ENCODE measurements at regions not wholly inside any gene's neighbourhood (a gene's known extent, or its start where the extent isn't known, plus 50 kb on each side); places are given as distances from the start of the nearest gene placed in this dataset.

- no peak for TF ChIP-seq CTCF (IDR thresholded peaks at IDR 0.05; ENCODE audit: low read depth, low read length)
- no peak for TF ChIP-seq EZH2phosphoT487 (IDR thresholded peaks at IDR 0.05; ENCODE audit: low read depth)
Measured at GRCh38 chr6:156559162-156559690, 218.0 kb upstream of the ARID1B start.
